HEK293 (cell line): ENCODE measurements at regions not wholly inside any gene's neighbourhood (a gene's known extent, or its start where the extent isn't known, plus 50 kb on each side); places are given as distances from the start of the nearest gene placed in this dataset.

Source experiments
- CTCF ChIA-PET: fragments of 350-600 bp; formaldehyde crosslinking; extraction: SDS; loops from one replicate; lab custom pipeline; 2021; ENCODE audit warnings: antibody characterized with exemption; lab: Yijun Ruan, JAX
- POLR2A ChIA-PET: fragments of 300-600 bp; formaldehyde crosslinking; extraction: SDS; loops from one replicate; lab custom pipeline; 2020; ENCODE audit warnings: antibody characterized with exemption, inconsistent platforms; lab: Yijun Ruan, JAX
- H3K27ac ChIP-seq: fragments of 200-500 bp; sonication (Bioruptor generic); 2 replicates; pipeline ENCODE4 v1.5.1; 2014; ENCODE audit warnings: low read depth, low read length, control low read depth, inconsistent platforms; ENCODE audit errors: extremely low read depth
- H3K36me3 ChIP-seq, 2 experiments: fragments of 200-500 bp in 1 of 2; sonication (Bioruptor generic) in 1 of 2; 1 replicate in 1 of 2; 2 replicates in 1 of 2; pipeline ENCODE4 v1.5.1; 2014 to 2017; ENCODE audit warnings: inconsistent platforms in 2 of 2, low read length in 2 of 2; ENCODE audit not compliant: control insufficient read depth in 2 of 2, insufficient read depth in 1 of 2
- H3K4me1 ChIP-seq: fragments of 200-500 bp; sonication (Bioruptor generic); 2 replicates; pipeline ENCODE4 v1.5.1; 2014; ENCODE audit warnings: mild to moderate bottlenecking, low read length, inconsistent platforms; ENCODE audit not compliant: control insufficient read depth, insufficient read depth
- H3K4me3 ChIP-seq: 2 replicates; pipeline ENCODE4 v1.5.1; 2011; ENCODE audit warnings: low read depth, mild to moderate bottlenecking, control low read depth, low read length, moderate library complexity
- H3K9me3 ChIP-seq: fragments of 200-500 bp; sonication (Bioruptor generic); 2 replicates; pipeline ENCODE4 v1.5.1; 2014; ENCODE audit warnings: low read depth, low read length, inconsistent platforms; ENCODE audit not compliant: control insufficient read depth, insufficient read depth
- GFI1B ChIP-seq: fragments of 450-650 bp; formaldehyde crosslinking; IDR thresholded peaks from 2 replicates; pipeline ENCODE4 v1.5.1; 2016; ENCODE audit warnings: missing biosample characterization, missing genetic modification characterization
- HOXC10 ChIP-seq: sonication (generic); formaldehyde crosslinking; IDR thresholded peaks from 2 replicates; pipeline ENCODE4 v1.8.1; 2023; ENCODE audit warnings: mild to moderate bottlenecking, missing genetic modification reagents
- KLF9 ChIP-seq: fragments of 450-650 bp; formaldehyde crosslinking; IDR thresholded peaks from 2 replicates; pipeline ENCODE4 v1.5.1; 2016; ENCODE audit warnings: missing biosample characterization, missing genetic modification characterization, low read depth
- MYNN ChIP-seq: fragments of 450-650 bp; formaldehyde crosslinking; IDR thresholded peaks from 2 replicates; pipeline ENCODE4 v1.5.1; 2016; ENCODE audit warnings: missing biosample characterization, missing genetic modification characterization, borderline replicate concordance
- PATZ1 ChIP-seq: fragments of 450-650 bp; formaldehyde crosslinking; IDR thresholded peaks from 2 replicates; pipeline ENCODE4 v1.5.1; 2016; ENCODE audit warnings: missing biosample characterization, missing genetic modification characterization
- PRDM6 ChIP-seq: fragments of 450-650 bp; formaldehyde crosslinking; IDR thresholded peaks from 2 replicates; pipeline ENCODE4 v1.5.1; 2017; ENCODE audit warnings: missing biosample characterization, missing genetic modification characterization
- ZNF133 ChIP-seq: fragments of 450-650 bp; formaldehyde crosslinking; IDR thresholded peaks from 2 replicates; pipeline ENCODE4 v1.5.1; 2016; ENCODE audit warnings: missing biosample characterization, missing genetic modification characterization
- ZNF175 ChIP-seq: fragments of 450-650 bp; formaldehyde crosslinking; IDR thresholded peaks from 2 replicates; pipeline ENCODE4 v1.5.1; 2016; ENCODE audit warnings: missing biosample characterization, missing genetic modification characterization
- ZNF184 ChIP-seq: fragments of 450-650 bp; IDR thresholded peaks from 2 replicates; pipeline ENCODE4 v1.5.1; 2018; ENCODE audit warnings: missing biosample characterization, mild to moderate bottlenecking, missing genetic modification characterization
- ZNF202 ChIP-seq: fragments of 450-650 bp; formaldehyde crosslinking; IDR thresholded peaks from 2 replicates; pipeline ENCODE4 v1.5.1; 2016; ENCODE audit warnings: missing biosample characterization, missing genetic modification characterization, borderline replicate concordance
- ZNF324 ChIP-seq: fragments of 450-650 bp; formaldehyde crosslinking; IDR thresholded peaks from 2 replicates; pipeline ENCODE4 v1.5.1; 2016; ENCODE audit warnings: missing biosample characterization, missing genetic modification characterization
- ZNF362 ChIP-seq: fragments of 450-650 bp; formaldehyde crosslinking; IDR thresholded peaks from 2 replicates; pipeline ENCODE4 v1.5.1; 2016; ENCODE audit warnings: missing biosample characterization, missing genetic modification characterization
- ZNF423 ChIP-seq: fragments of 450-650 bp; formaldehyde crosslinking; IDR thresholded peaks from 2 replicates; pipeline ENCODE4 v1.5.1; 2016; ENCODE audit warnings: missing biosample characterization, missing genetic modification characterization
- ZNF513 ChIP-seq: fragments of 450-650 bp; IDR thresholded peaks from 2 replicates; pipeline ENCODE4 v1.5.1; 2018; ENCODE audit warnings: missing biosample characterization, missing genetic modification characterization
- ZNF549 ChIP-seq: fragments of 450-650 bp; IDR thresholded peaks from 2 replicates; pipeline ENCODE4 v1.5.1; 2018; ENCODE audit warnings: missing biosample characterization, missing genetic modification characterization, mild to moderate bottlenecking, inconsistent platforms, moderate library complexity
- ZNF600 ChIP-seq: fragments of 450-650 bp; formaldehyde crosslinking; IDR thresholded peaks from 2 replicates; pipeline ENCODE4 v1.5.1; 2016; ENCODE audit warnings: missing biosample characterization, missing genetic modification characterization
- ZNF610 ChIP-seq: fragments of 450-650 bp; formaldehyde crosslinking; IDR thresholded peaks from 2 replicates; pipeline ENCODE4 v1.5.1; 2016; ENCODE audit warnings: missing biosample characterization, missing genetic modification characterization, borderline replicate concordance
- TF ChIP-seq, protein P1 (sequence below): fragments of 450-650 bp; formaldehyde crosslinking; conservative IDR thresholded peaks from 2 replicates; pipeline ENCODE4 v1.5.1; 2016; ENCODE audit warnings: low read depth, missing biosample characterization, missing genetic modification characterization

DNA sequence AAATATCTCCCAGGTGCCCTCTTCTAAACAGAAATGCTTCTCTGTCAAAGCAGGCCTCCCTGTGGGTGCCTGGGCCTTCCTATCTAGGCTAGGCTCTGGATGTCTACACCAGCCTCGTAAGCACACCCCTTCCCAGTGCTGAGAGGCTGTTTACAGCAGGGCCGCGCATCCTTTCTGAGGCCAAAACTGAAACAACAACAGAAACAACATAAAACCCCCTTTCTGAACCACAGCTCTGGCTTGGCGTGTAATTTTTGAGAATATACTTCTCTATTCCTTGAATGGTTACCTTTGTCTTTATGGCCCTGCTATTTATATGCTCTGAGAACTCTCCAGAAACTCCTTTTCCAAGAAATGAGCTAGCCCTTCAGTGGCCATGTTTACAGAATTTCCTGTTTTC is 118.4 kb downstream of the BCL2L11 start:
- TF ChIP-seq ZNF423 (tag by site-specific recombination): no peak
- TF ChIP-seq ZNF324: no peak
- no peak for TF ChIP-seq GFI1B (tag by site-specific recombination)
- TF ChIP-seq, protein P1, sequence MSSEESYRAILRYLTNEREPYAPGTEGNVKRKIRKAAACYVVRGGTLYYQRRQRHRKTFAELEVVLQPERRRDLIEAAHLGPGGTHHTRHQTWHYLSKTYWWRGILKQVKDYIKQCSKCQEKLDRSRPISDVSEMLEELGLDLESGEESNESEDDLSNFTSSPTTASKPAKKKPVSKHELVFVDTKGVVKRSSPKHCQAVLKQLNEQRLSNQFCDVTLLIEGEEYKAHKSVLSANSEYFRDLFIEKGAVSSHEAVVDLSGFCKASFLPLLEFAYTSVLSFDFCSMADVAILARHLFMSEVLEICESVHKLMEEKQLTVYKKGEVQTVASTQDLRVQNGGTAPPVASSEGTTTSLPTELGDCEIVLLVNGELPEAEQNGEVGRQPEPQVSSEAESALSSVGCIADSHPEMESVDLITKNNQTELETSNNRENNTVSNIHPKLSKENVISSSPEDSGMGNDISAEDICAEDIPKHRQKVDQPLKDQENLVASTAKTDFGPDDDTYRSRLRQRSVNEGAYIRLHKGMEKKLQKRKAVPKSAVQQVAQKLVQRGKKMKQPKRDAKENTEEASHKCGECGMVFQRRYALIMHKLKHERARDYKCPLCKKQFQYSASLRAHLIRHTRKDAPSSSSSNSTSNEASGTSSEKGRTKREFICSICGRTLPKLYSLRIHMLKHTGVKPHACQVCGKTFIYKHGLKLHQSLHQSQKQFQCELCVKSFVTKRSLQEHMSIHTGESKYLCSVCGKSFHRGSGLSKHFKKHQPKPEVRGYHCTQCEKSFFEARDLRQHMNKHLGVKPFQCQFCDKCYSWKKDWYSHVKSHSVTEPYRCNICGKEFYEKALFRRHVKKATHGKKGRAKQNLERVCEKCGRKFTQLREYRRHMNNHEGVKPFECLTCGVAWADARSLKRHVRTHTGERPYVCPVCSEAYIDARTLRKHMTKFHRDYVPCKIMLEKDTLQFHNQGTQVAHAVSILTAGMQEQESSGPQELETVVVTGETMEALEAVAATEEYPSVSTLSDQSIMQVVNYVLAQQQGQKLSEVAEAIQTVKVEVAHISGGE (tag by site-specific recombination): no peak
- TF ChIP-seq ZNF133 (tag by site-specific recombination): no peak
- TF ChIP-seq ZNF175 (tag by site-specific recombination): no peak
- no peak for TF ChIP-seq ZNF202 (tag by site-specific recombination)
- no peak for TF ChIP-seq ZNF513 (tag by site-specific recombination)
- TF ChIP-seq MYNN (tag by site-specific recombination): no peak
- TF ChIP-seq KLF9 (tag by site-specific recombination): no peak
- TF ChIP-seq ZNF600 (tag by site-specific recombination): no peak
- TF ChIP-seq ZNF362 (tag by site-specific recombination): no peak
- no peak for TF ChIP-seq ZNF549 (tag by site-specific recombination)
- no peak for TF ChIP-seq PATZ1 (tag by site-specific recombination)
- TF ChIP-seq ZNF610 (tag by site-specific recombination): no peak
- no peak for TF ChIP-seq ZNF184
- TF ChIP-seq PRDM6 (tag by site-specific recombination): no peak
- TF ChIP-seq HOXC10: no peak

More for the DNA sequence above, 118.4 kb downstream of the BCL2L11 start:
- no peaks in the 10 kb centered on the region for H3K9me3 ChIP-seq
- CTCF ChIA-PET: no interaction called here
- H3K36me3 ChIP-seq: no peaks in the 10 kb centered on the region
- POLR2A ChIA-PET: no interaction called here
- no peak overlapping the region for H3K27ac ChIP-seq
- no peaks in the 10 kb centered on the region for H3K4me1 ChIP-seq
- H3K4me3 ChIP-seq: no peak overlapping the region
